Hepatocyte (in vitro differentiated cells): ENCODE measurements at regions not wholly inside any gene's neighbourhood (a gene's known extent, or its start where the extent isn't known, plus 50 kb on each side); places are given as distances from the start of the nearest gene placed in this dataset.
"Not testable (repeated sequence)": the region's sequence is repeated elsewhere in the genome, so short reads cannot be mapped to it uniquely, and the experiment has no call there.

Experiments used
- EZH2 ChIP-seq: fragments of 200-600 bp; sonication (generic); IDR thresholded peaks from 2 replicates; pipeline ENCODE4 v1.6.1; 2016; ENCODE audit warnings: antibody characterized with exemption, mild to moderate bottlenecking, borderline replicate concordance
- EZH2phosphoT487 ChIP-seq: fragments of 200-600 bp; sonication (generic); IDR thresholded peaks from one replicate; pipeline ENCODE4 v1.6.1; 2018; ENCODE audit warnings: antibody characterized with exemption, mild to moderate bottlenecking, low read depth, moderate library complexity; ENCODE audit not compliant: unreplicated experiment, severe bottlenecking
- TF ChIP-seq, protein P1 (sequence below): fragments of 200-600 bp; sonication (generic); IDR thresholded peaks from 2 replicates; pipeline ENCODE4 v1.5.1; 2016; ENCODE audit warnings: antibody characterized with exemption, mild to moderate bottlenecking; ENCODE audit not compliant: poor library complexity

GRCh38 chr17:13908971-13909370, 160.3 kb upstream of the COX10 start:
- TF ChIP-seq, protein P1, sequence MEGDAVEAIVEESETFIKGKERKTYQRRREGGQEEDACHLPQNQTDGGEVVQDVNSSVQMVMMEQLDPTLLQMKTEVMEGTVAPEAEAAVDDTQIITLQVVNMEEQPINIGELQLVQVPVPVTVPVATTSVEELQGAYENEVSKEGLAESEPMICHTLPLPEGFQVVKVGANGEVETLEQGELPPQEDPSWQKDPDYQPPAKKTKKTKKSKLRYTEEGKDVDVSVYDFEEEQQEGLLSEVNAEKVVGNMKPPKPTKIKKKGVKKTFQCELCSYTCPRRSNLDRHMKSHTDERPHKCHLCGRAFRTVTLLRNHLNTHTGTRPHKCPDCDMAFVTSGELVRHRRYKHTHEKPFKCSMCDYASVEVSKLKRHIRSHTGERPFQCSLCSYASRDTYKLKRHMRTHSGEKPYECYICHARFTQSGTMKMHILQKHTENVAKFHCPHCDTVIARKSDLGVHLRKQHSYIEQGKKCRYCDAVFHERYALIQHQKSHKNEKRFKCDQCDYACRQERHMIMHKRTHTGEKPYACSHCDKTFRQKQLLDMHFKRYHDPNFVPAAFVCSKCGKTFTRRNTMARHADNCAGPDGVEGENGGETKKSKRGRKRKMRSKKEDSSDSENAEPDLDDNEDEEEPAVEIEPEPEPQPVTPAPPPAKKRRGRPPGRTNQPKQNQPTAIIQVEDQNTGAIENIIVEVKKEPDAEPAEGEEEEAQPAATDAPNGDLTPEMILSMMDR, result not testable (repeated sequence)
- not testable (repeated sequence) for TF ChIP-seq EZH2, EZH2phosphoT487
